Activated naive CD4-positive, alpha-beta T cell treated with anti-CD3 and anti-CD28 coated beads for 36 hours (primary cell): ENCODE measurements at regions not wholly inside any gene's neighbourhood (a gene's known extent, or its start where the extent isn't known, plus 50 kb on each side); places are given as distances from the start of the nearest gene placed in this dataset.
"Not testable (repeated sequence)": the region's sequence is repeated elsewhere in the genome, so short reads cannot be mapped to it uniquely, and the experiment has no call there.

Experiments
- CTCF ChIA-PET: fragments of 350-600 bp; sonication (Branson Sonifier 250); formaldehyde crosslinking; loops from one replicate; lab custom pipeline; 2021; ENCODE audit warnings: antibody characterized with exemption; lab: Charles Lee
- DNase-seq: peaks from one replicate; pipeline ENCODE4 v3.0.0-alpha.2; 2020
- H3K27ac Mint-ChIP-seq: one replicate; pipeline ENCODE4 v1.8.0; 2021; ENCODE audit warnings: mild to moderate bottlenecking, mixed read lengths
- H3K27me3 Mint-ChIP-seq: one replicate; pipeline ENCODE4 v1.8.0; 2021; ENCODE audit warnings: low read depth, mixed read lengths
- H3K36me3 Mint-ChIP-seq: one replicate; pipeline ENCODE4 v1.8.0; 2021; ENCODE audit warnings: low read depth, mixed read lengths
- H3K4me1 Mint-ChIP-seq: one replicate; pipeline ENCODE4 v1.8.0; 2021; ENCODE audit warnings: low read depth, mixed read lengths
- H3K4me3 Mint-ChIP-seq: one replicate; pipeline ENCODE4 v1.8.0; 2021; ENCODE audit warnings: mild to moderate bottlenecking, moderate library complexity, mixed read lengths
- H3K9me3 Mint-ChIP-seq: one replicate; pipeline ENCODE4 v1.8.0; 2021; ENCODE audit warnings: mixed read lengths
- intact Hi-C: fragments of 100-400 bp; cut with micrococcal nuclease; formaldehyde crosslinking; loops from one replicate; pipeline ENCODE4 v1.15.1; 2023

- no peaks in the 10 kb centered on the region for H3K4me1 Mint-ChIP-seq
- no peak for DNase-seq
- H3K9me3 Mint-ChIP-seq: peaks cover 2% of the 10 kb centered on the region
- CTCF ChIA-PET: no interaction called here
- no peak overlapping the region for H3K27ac Mint-ChIP-seq
- no peak overlapping the region for H3K4me3 Mint-ChIP-seq
- no peaks in the 10 kb centered on the region for H3K27me3 Mint-ChIP-seq
- intact Hi-C loops: no loop called here
- no peaks in the 10 kb centered on the region for H3K36me3 Mint-ChIP-seq
Measured at GRCh38 chrX:83260288-83260687, 247.8 kb upstream of the POU3F4 start.

DNA sequence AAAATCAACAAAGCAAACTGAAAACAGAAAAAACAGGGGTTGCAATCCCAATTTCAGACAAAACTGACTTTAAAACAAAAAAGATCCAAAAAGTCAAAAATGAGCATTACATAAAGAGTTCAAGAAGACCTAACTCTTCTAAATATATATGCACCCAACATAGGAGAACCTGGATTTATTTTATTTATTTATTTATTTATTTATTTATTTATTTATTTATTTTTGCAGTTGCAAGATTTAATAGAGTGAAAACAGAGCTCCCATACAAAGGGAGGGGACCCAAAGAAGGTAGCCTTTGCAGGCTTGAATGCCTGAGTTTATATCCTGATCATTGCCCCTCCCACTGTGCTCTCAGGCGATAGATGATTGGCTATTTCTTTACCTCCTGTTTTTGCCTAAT lies 245.9 kb upstream of the POU3F4 start:
- intact Hi-C loops, CTCF ChIA-PET: not testable (repeated sequence)

GRCh38 chrX:83278988-83279387 lies 229.1 kb upstream of the POU3F4 start:
- no peaks in the 10 kb centered on the region for H3K27me3 Mint-ChIP-seq
- intact Hi-C loops: no loop called here
- H3K4me1 Mint-ChIP-seq: no peaks in the 10 kb centered on the region
- H3K4me3 Mint-ChIP-seq: no peak overlapping the region
- CTCF ChIA-PET: no interaction called here
- H3K36me3 Mint-ChIP-seq: no peaks in the 10 kb centered on the region
- DNase-seq: no peak
- no peak overlapping the region for H3K27ac Mint-ChIP-seq
- H3K9me3 Mint-ChIP-seq: peaks cover 2% of the 10 kb centered on the region

More for the DNA sequence above, 245.9 kb upstream of the POU3F4 start:
- not testable (repeated sequence) for H3K36me3 Mint-ChIP-seq, H3K4me3 Mint-ChIP-seq, H3K27ac Mint-ChIP-seq, H3K4me1 Mint-ChIP-seq, H3K9me3 Mint-ChIP-seq, DNase-seq, H3K27me3 Mint-ChIP-seq

GRCh38 chrX:83286627-83287026 lies 221.5 kb upstream of the POU3F4 start:
- H3K4me3 Mint-ChIP-seq, H3K36me3 Mint-ChIP-seq, H3K27ac Mint-ChIP-seq, DNase-seq, H3K9me3 Mint-ChIP-seq, H3K4me1 Mint-ChIP-seq, H3K27me3 Mint-ChIP-seq, CTCF ChIA-PET, intact Hi-C loops: not testable (repeated sequence)

GRCh38 chrX:83305381-83305780 lies 202.7 kb upstream of the POU3F4 start:
- Mint-ChIP-seq H3K9me3 (no peaks in the 10 kb centered on the region), H3K36me3 (no peaks in the 10 kb centered on the region), H3K27ac (no peak overlapping the region), H3K4me3 (no peak overlapping the region), H3K4me1 (no peaks in the 10 kb centered on the region), H3K27me3 (no peaks in the 10 kb centered on the region)
- CTCF ChIA-PET: no interaction called here
- intact Hi-C loops: no loop called here
- no peak for DNase-seq

- no peaks in the 10 kb centered on the region for H3K9me3 Mint-ChIP-seq
- intact Hi-C loops: no loop called here
- H3K27ac Mint-ChIP-seq: no peak overlapping the region
- H3K27me3 Mint-ChIP-seq: no peaks in the 10 kb centered on the region
- no peak overlapping the region for H3K4me3 Mint-ChIP-seq
- H3K4me1 Mint-ChIP-seq: no peaks in the 10 kb centered on the region
- CTCF ChIA-PET: no interaction called here
- no peaks in the 10 kb centered on the region for H3K36me3 Mint-ChIP-seq
- DNase-seq: no peak
Measured at GRCh38 chrX:83319023-83319422, 189.1 kb upstream of the POU3F4 start.

DNA sequence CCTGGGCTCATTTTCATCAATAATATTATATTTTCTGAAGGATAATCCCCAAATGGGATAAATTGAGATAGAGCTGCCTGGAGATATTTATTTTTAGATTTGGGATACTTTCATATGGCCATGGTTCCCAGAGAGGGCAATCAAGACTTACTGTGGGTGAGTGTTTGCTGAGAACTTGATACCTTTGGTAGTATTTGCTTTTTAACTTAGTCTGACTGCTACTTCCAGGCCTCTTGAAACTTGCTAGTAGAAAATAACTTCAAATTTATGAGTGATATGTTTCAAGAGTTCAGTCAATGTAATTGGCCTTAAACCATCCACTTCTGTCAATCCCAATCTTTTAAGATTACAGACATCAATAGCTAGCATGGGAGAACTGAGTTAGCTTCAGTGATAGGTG lies 181.6 kb upstream of the POU3F4 start:
- DNase-seq: no peak
- Mint-ChIP-seq H3K4me3 (no peak overlapping the region), H3K27me3 (no peaks in the 10 kb centered on the region), H3K4me1 (no peaks in the 10 kb centered on the region), H3K27ac (no peak overlapping the region), H3K36me3 (no peaks in the 10 kb centered on the region), H3K9me3 (no peaks in the 10 kb centered on the region)
- CTCF ChIA-PET: no interaction called here
- intact Hi-C loops: no loop called here

DNA sequence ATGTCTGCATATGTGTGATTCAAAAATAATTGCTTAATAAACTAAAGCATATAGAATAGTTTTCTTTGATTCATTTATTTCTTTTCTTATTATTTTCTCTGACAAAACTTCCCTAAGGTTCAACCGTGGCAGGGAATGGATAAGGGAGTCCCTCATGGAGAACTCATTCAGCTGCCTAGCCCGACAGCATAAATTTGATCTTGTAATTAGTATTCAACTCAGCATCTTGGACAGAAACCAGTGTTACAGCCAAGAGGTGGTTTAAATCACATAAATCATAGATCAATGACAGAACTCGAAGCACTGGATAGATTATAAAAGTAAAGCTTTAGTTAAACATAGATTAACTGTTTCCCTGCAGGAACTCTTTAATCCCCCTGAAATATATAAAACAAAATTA lies 174.3 kb upstream of the POU3F4 start:
- Mint-ChIP-seq H3K4me3 (no peak overlapping the region), H3K36me3 (no peaks in the 10 kb centered on the region), H3K27me3 (no peaks in the 10 kb centered on the region), H3K4me1 (no peaks in the 10 kb centered on the region), H3K9me3 (no peaks in the 10 kb centered on the region), H3K27ac (no peak overlapping the region)
- DNase-seq: no peak
- CTCF ChIA-PET: no interaction called here
- intact Hi-C loops: no loop called here

DNA sequence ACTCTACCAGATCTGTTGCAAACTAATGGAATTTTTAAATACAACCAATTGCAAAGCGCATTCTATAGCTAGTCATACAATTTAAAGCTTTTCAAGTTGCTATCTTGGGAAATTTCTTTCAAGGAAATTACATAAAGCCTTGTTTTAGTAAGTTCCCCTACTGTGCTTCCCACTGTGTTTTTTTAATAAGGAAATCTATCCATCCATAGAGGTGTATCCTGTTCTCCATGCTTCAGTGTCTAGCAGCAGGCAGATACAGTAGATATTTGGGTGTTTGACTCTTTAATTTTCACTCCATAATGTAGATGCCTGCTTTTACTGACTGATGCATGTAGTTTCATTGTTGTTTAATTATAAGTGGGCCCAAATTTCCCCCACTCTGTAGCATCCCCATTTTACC lies 171.6 kb upstream of the POU3F4 start:
- Mint-ChIP-seq H3K4me3 (no peak overlapping the region), H3K27me3 (no peaks in the 10 kb centered on the region), H3K27ac (no peak overlapping the region), H3K36me3 (no peaks in the 10 kb centered on the region), H3K9me3 (no peaks in the 10 kb centered on the region), H3K4me1 (no peaks in the 10 kb centered on the region)
- intact Hi-C loops: no loop called here
- DNase-seq: no peak
- CTCF ChIA-PET: no interaction called here

GRCh38 chrX:83339724-83340123 lies 168.4 kb upstream of the POU3F4 start:
- no peak for DNase-seq
- Mint-ChIP-seq H3K27me3 (no peaks in the 10 kb centered on the region), H3K4me1 (no peaks in the 10 kb centered on the region), H3K9me3 (peaks cover 1% of the 10 kb centered on the region), H3K4me3 (no peak overlapping the region), H3K27ac (no peak overlapping the region), H3K36me3 (no peaks in the 10 kb centered on the region)
- intact Hi-C loops: no loop called here
- CTCF ChIA-PET: no interaction called here

DNA sequence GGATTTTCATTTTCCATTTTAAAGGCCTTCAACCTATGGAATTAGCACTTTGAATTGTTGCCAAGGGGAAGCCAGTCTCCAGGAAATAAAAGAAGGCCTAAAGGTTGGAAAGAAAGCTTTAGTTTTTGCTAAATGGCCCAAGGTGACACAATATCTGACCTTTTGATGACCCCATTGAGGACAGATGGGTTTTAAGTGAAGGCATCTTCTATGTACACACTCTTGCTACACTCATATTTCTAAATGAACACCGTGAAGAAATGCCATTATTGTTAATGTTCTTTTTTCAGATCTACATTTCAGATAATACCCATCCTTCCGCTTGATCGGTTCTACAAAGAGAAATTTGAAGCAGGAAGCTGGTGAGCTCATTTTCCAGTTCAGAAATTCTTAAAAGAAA lies 162.8 kb upstream of the POU3F4 start:
- H3K9me3 Mint-ChIP-seq: peaks cover 1% of the 10 kb centered on the region
- no peak overlapping the region for H3K4me3 Mint-ChIP-seq
- H3K27ac Mint-ChIP-seq: no peak overlapping the region
- no peaks in the 10 kb centered on the region for H3K27me3 Mint-ChIP-seq
- CTCF ChIA-PET: interaction anchor here (0.5 kb wide), 1 partner anchor 282 kb away, joined by 3 read pairs; no protein-coding TSS in a partner anchor
- no peaks in the 10 kb centered on the region for H3K36me3 Mint-ChIP-seq
- no peaks in the 10 kb centered on the region for H3K4me1 Mint-ChIP-seq
- no peak for DNase-seq
- intact Hi-C loops: no loop called here
